NCI-H146 (cell line): ENCODE measurements at regions not wholly inside any gene's neighbourhood (a gene's known extent, or its start where the extent isn't known, plus 50 kb on each side); places are given as distances from the start of the nearest gene placed in this dataset.
"Not testable (repeated sequence)": the region's sequence is repeated elsewhere in the genome, so short reads cannot be mapped to it uniquely, and the experiment has no call there.

Source experiments
- DNase-seq: peaks from one replicate; lab custom pipeline; 2025; lab: John Stamatoyannopoulos, UW

DNA sequence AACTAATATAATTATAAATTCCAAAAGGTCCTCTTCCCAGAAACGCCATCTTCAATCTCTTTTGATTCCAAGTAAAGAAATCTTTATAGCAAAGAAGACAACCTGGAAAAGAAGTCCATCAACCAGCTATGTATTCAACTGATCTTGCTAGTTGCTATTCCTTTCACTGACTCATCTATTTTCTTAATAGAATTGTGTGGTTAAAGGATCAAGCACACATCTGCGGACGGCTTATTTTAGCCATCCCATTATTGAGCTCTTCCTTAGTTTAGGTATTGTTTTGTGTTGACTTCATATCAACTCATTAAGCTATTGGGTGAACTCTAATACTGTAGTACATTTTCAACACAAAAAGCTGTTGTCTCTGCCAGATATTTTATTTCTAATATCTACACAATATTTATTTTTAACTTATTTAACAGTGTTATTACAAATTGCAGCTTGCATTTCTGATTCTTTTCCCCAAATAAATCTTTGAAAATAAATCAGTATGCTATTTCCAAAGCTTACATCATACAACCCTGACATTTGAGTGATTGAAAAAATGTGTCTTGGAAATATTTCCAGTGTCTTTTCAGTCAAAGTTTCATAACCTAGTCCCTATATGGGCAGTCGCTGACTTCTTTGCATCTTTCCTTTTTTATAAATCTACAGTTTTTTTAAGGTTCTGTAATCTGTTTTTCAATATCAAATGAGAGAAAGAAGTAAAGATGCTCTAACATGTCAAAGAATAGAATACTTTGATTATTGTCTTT lies 158.8 kb upstream of the SPRY2 start:
- DNase-seq: no peak

DNA sequence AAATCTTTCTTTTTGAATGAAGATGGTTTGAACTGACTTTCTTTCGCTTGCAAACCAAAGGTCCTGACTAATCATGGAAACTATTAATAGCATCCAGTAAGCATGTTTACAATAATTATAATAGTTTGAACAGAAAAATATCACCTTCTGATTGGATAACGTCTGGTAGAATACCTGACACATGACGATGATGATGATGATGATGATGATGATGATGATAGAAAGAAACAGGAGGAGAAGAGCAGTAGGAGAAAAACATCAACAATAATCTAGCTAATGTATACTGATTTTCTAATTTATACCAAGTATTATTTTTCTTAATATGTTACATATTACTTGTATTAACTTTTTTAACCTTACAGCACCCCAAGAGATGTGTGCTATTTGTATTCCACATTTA lies 157.5 kb upstream of the SPRY2 start:
- no peak for DNase-seq

DNA sequence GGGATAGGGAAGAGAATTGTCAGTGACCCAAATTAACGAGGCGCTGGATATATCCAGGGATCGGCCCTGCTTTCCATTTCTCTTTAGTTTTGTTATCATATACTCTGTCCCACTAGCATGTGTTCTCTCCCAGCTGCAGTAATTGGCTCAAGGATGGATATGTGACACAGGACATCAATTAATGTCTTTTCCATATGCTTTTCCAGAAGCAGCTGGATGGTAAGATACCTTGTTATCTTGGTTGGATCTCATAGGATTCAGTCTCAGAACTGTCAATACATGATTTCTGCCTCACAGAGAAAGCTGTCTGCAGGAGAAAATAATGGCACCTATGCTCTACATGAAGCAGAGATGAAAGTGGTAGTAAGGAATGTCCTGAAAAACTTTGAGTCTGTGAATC lies 157.1 kb upstream of the SPRY2 start:
- DNase-seq: no peak

DNA sequence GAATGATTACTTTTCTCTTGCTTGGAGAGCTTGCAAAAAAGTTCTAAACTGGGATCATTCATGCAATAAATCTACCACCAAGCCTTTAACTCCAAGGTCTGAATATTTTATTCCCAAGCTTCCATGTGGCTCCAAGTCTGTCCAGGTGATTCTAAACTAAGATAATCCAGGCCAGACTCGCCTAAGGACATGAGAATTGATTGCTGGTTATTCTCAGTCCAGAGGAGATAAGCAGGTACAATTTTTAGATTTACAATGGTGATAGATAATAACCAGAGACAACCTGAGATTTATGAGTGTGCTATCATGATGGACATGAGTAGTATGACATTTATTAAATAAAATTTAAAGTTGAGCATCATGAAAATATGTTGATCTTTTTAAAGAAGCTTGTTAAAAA lies 156.5 kb upstream of the SPRY2 start:
- no peak for DNase-seq

DNA sequence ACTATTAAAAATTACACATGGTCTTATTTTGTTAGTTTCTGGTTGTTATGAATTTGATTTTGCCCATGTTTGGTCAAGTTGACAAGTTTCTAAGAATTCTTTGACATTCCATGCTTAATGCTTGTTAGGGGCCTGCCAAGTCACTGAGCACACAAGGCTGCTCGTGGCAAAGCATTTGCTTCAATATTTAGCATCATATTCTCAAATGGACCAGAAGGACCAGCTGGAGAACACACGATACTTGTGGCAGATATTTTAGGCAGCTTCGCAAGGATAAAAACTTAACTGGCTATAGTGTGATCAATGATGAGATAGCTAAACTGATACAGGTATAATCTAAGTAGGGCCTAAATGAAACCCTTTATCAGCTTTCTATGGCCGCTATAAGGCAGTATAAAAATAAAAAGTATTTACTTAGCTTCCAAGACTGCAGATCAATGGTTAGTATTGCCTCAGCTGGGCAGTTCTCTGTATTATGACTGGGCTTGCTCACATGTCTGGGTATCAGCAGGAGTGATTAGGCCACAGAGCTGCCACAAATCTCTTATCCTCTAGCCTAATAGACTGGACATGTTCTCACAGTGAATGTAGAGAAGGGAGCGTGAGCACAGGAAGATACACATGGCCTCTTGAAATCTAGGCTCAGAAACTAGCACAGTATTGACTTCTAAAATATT lies 155.9 kb upstream of the SPRY2 start:
- DNase-seq: no peak

DNA sequence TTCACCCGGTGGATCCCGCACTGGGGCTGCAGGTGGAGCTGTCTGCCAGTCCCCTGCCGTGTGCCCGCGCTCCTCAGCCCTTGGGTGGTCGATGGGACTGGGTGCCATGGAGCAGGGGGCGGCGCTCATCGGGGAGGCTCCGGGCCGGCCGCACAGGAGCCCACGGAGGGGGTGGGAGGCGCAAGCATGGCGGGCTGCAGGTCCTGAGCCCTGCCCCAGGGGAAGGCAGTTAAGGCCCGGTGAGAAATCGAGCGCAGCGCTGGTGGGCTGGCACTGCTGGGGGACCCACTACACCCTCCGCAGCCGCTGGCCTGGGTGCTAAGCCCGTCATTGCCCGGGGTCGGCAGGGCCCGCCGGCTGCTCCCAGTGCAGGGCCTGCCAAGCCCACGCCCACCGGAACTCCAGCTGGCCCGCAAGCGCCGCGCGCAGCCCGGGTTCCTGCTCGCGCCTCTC lies 149.6 kb upstream of the SPRY2 start:
- not testable (repeated sequence) for DNase-seq

DNA sequence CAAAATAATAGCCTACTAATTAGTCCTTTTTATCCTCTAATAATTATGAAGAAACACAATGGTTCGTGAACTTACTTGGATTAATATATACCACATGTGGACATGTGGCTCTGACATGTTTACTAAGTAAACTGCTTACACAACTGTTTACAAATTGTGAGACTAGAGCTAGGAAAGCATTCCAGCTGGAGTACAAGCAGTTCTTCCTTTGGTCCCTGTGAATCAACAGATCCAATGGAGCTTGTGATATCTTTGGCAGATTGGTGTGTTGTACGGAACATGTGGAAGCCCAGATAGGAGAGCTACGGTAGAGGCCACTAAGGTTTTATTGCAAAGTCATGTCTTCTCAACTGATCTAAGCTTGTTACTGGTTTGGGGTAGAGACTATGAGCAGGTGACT lies 145.5 kb upstream of the SPRY2 start:
- no peak for DNase-seq

DNA sequence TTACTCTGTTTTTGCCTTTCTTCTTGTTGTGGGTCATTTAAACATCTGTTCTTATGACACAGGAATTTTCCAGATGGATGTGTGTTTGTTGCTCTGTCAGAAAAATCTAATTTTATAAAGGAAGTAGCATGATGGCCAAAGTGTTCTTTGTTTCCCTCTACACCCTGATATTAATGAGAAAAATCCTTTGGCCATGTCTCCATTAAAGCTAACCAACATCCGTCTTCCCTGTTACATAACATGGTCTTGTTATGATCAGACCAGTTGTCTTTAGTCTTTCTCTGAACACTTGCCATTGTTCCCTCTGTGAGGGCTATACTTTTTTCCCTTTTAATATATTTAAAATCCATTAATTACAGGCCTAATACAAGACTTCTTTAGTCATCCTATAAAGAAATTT lies 142.2 kb upstream of the SPRY2 start:
- DNase-seq: no peak

DNA sequence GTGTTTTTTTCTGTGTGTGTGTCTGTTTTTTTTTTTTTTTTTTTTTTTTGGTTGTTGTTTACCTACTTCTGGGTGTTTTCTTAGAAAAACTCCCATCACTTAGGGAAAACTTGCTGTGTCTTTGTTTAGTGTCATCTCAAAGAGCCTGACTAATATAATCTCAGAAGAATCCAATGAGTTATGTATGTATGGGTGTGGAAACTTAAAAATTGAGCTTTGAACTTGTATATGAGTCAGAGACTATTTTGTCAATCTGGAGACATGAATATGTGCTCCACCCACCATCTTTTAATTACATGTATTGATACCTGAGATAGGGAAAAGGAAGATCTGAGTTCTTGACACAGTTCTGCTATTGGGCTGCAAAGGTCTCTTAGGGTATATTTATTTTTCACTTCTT lies 140.7 kb upstream of the SPRY2 start:
- no peak for DNase-seq

DNA sequence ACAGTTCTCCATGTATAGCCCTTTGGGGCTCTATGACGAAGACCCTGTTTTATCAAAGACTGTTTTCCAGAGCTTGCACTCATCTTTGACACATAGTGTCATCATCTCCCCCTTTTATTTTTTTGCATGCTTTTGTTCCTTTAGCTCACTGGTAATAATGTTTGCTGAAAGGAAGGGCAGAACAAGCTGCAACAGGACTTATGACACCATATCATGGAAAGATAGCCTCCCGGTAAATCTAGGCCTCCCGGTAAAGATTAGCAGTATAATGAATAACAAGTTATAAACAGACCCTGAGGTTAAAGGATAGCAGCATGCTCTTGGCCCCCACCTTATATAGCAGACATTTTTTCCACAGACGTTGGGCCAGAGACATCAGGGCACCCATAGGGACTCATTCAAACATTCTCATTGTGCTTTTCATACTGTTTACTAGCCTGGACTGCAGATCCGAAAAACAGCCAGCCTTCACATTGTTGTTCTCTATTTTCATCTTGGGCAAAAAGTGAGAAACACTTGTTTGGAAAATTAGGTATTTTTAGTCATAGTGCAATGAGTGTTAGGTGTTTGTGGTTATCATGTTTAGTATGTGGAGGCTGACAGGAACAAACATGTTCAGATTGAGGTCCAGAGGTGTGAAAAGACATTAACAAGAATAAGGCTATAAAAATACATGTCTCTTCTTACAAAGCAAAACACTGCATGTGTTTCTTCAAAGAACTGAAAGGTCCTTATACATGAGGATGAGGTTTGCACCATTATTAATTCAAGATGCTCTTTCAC lies 136.9 kb upstream of the SPRY2 start:
- no peak for DNase-seq

DNA sequence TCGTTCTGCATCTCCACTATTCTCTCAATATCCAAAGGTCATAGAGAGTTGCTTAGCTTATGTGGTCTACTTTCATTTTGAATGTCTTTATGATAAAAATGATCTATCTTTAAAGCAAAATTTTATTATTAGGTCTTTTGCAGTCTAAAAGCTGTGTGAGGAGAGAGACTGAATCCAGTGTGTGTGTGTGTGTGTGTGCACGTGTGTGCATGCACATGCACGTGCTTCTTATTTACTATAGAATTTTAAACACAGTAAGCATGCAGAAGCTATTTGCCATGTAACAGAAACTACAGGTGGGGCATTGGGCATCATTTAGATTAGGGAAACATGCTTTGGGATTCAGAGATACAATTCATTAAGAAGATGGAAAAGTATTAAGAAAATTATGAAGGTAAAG lies 136.0 kb upstream of the SPRY2 start:
- DNase-seq: no peak

DNA sequence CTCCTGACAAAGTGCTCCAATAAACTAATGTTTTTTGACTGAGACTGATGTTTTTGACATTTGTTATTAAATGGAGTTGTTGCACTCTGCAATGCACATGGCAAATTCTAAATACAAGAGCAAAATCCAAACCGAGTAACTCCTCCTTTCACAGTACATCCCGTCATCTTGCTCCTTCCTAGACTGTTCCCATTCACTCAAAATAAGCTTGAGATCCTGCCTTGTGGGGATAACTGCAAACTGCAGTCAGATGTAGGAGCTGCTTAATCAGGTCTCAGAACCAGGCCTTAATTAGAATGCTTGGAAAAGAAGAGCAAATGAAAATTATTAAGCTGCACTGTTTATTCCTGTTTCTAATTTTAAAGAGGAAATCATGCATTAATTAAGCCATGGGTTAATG lies 134.8 kb upstream of the SPRY2 start:
- DNase-seq: no peak

DNA sequence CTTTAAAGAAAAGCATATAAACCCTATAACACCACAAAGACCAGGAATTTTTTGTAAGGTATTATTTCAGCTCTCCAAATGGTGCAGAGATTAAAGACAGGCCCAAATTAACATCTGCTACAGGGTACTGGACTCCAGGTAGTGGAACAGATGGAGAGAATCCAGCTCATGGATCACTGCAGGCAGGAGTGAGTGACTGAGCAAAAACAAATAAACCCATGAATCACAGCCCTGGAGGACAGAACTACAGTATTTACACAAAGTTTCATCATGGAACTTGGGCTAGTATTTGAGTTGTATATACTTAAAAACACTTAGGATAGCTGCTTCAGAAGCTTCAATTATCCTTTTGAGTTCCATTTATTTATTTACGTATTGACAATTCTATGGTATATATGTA lies 132.8 kb upstream of the SPRY2 start:
- no peak for DNase-seq

DNA sequence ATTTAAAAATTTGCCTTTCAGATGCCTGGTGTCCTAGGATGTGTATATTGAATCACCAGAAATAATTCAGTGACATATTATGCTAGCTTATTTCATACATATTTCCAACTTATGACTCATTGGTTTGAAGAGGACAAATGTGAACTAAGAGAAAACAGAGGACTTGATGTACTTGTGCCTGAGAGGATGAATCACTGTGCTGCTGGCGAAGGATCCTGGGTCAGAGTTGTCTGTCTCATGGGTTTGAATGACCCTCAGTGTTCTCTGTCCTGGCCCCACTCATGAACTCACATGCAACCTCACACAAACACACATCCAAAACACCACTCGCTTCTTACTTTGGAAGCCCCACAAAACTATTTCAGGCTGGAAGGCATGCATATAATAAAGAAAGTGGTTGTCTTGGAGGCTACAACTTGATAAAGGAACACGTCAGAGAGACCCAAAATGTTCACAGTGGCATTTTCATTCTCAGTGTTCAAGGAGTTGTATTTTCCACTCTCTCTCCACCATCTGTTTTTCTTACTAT lies 129.0 kb upstream of the SPRY2 start:
- DNase-seq: no peak

DNA sequence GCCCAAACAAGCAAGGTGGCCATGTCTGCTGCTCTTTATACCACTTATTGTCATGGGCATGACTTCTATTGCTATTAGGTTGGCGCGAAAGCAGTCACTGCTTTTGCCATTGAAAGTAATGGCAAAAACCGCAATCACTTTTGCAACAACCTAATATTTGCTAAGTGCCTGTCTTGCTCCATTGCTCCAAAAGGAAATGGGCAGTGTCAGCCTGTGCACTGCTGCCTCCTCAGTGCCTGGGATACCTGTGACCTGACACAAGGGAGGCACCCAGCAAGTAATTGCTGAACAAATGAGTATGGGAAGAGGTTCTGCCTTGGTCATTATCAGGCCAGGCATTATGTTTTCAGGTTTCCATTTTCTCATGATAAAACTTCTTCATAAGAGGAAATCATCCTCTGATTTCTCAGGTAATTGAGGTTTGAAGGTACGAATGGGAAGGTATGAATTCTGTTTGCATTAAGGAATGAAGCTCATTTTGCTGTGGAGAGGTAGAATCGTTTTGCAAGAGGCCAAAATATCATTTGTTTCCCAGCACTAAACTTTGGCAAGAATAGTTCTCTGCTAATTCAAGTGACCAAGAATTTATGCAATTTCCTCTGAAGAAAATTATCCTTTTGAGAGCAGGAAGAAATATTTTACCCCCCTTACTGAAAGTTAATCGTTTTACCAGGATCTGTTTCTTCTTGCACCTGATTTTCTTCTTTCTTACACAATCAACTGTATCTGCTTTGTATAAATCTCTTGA lies 128.4 kb upstream of the SPRY2 start:
- no peak for DNase-seq

DNA sequence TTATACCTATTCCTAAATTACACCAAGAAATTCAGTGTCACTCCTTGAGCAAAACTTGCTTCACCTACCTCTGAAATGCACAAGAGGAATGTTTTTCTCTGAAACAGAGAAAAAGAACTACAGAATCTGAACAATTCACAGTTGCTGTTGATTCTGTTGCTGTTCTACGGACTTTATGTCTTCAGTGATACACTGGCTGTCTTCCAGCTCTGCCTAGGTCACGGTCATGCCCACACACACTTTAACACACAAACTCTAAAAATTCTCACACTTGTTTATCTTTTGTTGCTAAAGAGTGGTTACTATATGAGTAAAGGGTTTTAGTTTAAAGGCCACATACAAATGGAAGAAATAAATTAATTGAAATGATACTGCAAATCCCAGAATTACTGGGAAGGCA lies 124.4 kb upstream of the SPRY2 start:
- no peak for DNase-seq

DNA sequence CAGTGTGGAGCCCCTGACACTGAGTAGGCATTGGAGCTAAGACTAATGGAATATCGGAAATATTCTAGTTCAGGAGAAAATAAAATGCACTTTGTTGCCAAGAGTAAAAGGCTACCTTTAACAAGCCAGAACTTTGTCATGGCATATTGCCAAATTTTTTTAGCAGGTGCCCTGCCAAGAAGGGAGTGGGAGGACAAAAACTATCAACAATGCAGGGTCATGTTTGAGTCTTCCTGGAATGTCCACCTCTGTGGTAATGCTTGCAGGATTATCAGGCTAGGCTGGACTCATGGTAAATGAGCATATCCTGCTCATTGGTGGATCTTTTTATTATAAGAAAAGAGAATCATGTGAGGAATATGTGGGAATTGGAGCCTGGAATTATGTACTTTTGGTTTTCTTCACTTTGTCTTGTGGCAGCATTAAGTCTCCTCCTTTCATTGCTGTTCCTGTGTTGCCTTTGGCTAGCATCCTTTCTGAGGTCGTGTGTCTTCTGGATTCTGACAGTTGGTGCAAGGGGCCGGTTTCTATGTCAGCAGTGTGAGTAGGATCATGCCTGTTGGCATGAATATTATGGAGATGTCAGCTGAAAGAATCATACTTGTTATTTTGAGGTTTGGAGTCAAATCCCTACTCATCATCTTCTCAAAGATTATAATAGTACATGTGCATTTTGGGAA lies 122.9 kb upstream of the SPRY2 start:
- DNase-seq: no peak

DNA sequence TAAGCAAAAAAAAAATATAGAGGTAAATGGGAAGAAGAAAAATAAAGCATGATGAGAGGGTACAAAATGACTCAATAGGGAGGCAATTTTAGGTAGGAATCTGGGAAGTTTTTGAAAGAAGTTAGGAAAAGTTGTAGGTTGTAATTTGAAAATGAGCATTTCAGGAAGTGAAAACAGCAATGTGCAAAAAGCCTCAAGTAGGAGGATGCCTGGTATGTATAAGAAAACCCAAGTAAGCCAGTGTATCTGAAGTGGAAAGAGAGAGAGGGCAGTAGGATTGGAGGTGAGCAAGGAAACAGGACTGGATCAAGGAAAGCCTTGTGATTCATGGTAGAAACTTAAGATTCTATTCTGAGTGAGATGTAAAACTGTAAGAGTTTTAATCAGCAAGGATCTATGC lies 121.6 kb upstream of the SPRY2 start:
- DNase-seq: no peak

DNA sequence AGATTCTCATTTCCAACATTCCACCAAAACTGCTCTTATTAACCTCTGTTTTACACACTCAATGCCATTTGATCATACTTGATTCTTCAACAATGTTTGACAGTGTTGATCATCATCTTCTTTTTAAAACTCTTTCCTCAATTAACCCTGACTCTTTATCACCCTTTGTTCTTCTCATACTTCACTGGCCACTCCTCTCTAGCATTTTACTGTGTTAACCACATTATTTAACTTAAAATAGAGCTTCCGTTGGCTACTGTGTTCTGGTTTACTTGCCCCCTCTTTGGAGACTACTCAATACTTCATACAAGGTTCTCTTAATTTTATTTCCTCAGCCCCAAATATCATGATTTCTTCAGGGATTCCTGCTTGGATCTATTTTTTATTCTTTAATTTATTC lies 121.1 kb upstream of the SPRY2 start:
- DNase-seq: no peak

DNA sequence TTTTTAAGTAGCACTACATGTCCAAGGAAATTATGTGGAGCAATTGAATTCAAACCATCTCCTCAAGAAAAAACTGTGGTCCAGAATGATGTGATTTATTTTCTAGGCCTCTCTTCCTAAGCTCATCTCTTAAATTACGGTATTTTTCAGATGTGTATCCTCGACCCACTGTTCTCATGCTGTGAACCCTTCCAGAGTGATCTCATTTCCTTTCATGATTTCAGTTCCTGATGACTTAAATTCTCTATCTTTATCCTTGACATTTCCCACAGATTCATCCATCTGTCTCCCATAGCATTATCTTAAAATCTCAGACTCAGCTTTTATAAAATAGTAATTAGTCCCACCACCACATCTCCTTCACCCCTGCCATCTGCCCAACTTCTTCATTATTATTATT lies 117.6 kb upstream of the SPRY2 start:
- no peak for DNase-seq

DNA sequence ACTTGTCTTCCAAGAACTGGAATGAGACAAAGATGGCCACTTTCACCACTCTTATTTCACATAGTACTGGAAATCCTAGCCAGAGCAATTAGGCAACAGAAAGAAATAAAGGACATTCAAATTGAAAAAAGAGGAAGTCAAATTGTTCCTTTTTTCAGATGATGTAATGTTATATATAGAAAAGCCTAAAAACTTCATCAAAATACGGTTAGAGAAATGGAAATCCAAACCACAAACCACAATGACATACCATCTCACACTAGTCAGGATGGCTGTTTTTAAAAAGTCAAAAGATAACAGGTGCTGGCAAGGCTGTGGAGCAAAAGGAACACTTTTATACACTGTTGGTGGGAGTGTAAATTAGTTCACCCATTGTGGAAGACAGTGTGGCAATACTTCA lies 113.3 kb upstream of the SPRY2 start:
- DNase-seq: no peak

DNA sequence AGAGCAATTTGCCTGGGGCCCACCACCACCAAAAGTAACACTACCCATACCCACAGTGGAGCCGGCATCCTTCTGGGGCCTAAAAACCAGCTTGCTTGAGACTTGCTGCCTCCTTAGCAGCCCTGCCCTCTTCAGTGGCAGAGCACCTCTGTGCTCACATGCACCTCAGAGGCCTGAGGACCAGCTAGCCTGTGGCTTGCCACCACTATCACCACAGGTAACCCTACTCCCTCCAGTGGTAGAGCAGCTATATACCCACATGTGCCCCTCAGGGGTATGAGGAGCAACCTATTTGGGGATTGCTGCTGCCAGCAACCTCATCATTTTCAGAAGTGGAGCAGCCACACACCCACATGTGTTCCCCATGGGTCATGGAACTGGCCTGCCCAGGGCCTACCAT lies 111.4 kb upstream of the SPRY2 start:
- no peak for DNase-seq
